H9 (cell line): ENCODE measurements at regions not wholly inside any gene's neighbourhood (a gene's known extent, or its start where the extent isn't known, plus 50 kb on each side); places are given as distances from the start of the nearest gene placed in this dataset.

ENCODE experiments used
- DNase-seq: peaks from one replicate; pipeline ENCODE4 v3.0.0-alpha.2; 2017
- H2AFZ ChIP-seq: one replicate; pipeline ENCODE4 v1.6.1; 2013; ENCODE audit warnings: mild to moderate bottlenecking, low read length, control low read depth, moderate library complexity
- H2AK5ac ChIP-seq: 2 replicates; pipeline ENCODE4 v1.6.1; 2013; ENCODE audit warnings: low read length, control low read depth, mixed read lengths; ENCODE audit not compliant: insufficient read length
- H2BK120ac ChIP-seq: one replicate; pipeline ENCODE4 v1.6.1; 2013; ENCODE audit warnings: low read depth, mild to moderate bottlenecking, low read length, control low read depth, inconsistent platforms; ENCODE audit not compliant: poor library complexity, severe bottlenecking
- H2BK12ac ChIP-seq: 2 replicates; pipeline ENCODE4 v1.6.1; 2013; ENCODE audit warnings: low read length, control low read depth, mixed read lengths, low read depth; ENCODE audit not compliant: insufficient read length
- H2BK15ac ChIP-seq: 2 replicates; pipeline ENCODE4 v1.6.1; 2013; ENCODE audit warnings: low read depth, low read length, control low read depth
- H2BK20ac ChIP-seq: one replicate; pipeline ENCODE4 v1.6.1; 2013; ENCODE audit warnings: low read depth, mild to moderate bottlenecking, low read length, control low read depth, inconsistent platforms; ENCODE audit not compliant: poor library complexity, severe bottlenecking
- H2BK5ac ChIP-seq: 2 replicates; pipeline ENCODE4 v1.6.1; 2013; ENCODE audit warnings: low read length, control low read depth, mixed read lengths; ENCODE audit not compliant: insufficient read length
- H3K14ac ChIP-seq: 2 replicates; pipeline ENCODE4 v1.6.1; 2013; ENCODE audit warnings: low read length, control low read depth; ENCODE audit not compliant: insufficient read depth
- H3K18ac ChIP-seq: 2 replicates; pipeline ENCODE4 v1.6.1; 2013; ENCODE audit warnings: low read depth, mild to moderate bottlenecking, mixed read lengths, low read length, control low read depth; ENCODE audit not compliant: insufficient read length
- H3K23ac ChIP-seq: 2 replicates; pipeline ENCODE4 v1.6.1; 2013; ENCODE audit warnings: low read length, control low read depth, mixed read lengths, low read depth; ENCODE audit not compliant: insufficient read length
- H3K23me2 ChIP-seq: 2 replicates; pipeline ENCODE4 v1.6.1; 2013; ENCODE audit warnings: low read depth, mild to moderate bottlenecking, mixed read lengths, low read length, control low read depth; ENCODE audit not compliant: insufficient read length, poor library complexity, severe bottlenecking
- H3K27ac ChIP-seq: 2 replicates; pipeline ENCODE4 v1.5.1; 2013; ENCODE audit warnings: low read length, control low read depth, mixed read lengths, low read depth; ENCODE audit not compliant: insufficient read length
- H3K27me3 ChIP-seq: 2 replicates; pipeline ENCODE4 v1.6.1; 2013; ENCODE audit warnings: low read length, control low read depth, inconsistent platforms; ENCODE audit not compliant: insufficient read depth
- H3K4ac ChIP-seq: 2 replicates; pipeline ENCODE4 v1.6.1; 2013; ENCODE audit warnings: low read depth, mild to moderate bottlenecking, control low read depth, inconsistent platforms, low read length, moderate library complexity
- H3K4me1 ChIP-seq: 2 replicates; pipeline ENCODE4 v1.6.1; 2013; ENCODE audit warnings: low read length, control low read depth, inconsistent platforms; ENCODE audit not compliant: insufficient read depth
- H3K4me2 ChIP-seq: 2 replicates; pipeline ENCODE4 v1.6.1; 2013; ENCODE audit warnings: low read length, control low read depth, mixed read lengths; ENCODE audit not compliant: insufficient read length, insufficient read depth
- H3K56ac ChIP-seq: 2 replicates; pipeline ENCODE4 v1.6.1; 2013; ENCODE audit warnings: low read depth, mild to moderate bottlenecking, mixed read lengths, low read length, control low read depth; ENCODE audit not compliant: insufficient read length
- H3K79me1 ChIP-seq: 2 replicates; pipeline ENCODE4 v1.6.1; 2013; ENCODE audit warnings: low read depth, mild to moderate bottlenecking, moderate library complexity, low read length, control low read depth, inconsistent platforms; ENCODE audit not compliant: insufficient read depth, poor library complexity, severe bottlenecking
- H3K79me2 ChIP-seq: 2 replicates; pipeline ENCODE4 v1.6.1; 2013; ENCODE audit warnings: low read length, control low read depth, inconsistent platforms; ENCODE audit not compliant: insufficient read depth
- H3K9ac ChIP-seq: 2 replicates; pipeline ENCODE4 v1.6.1; 2013; ENCODE audit warnings: low read length, control low read depth, mixed read lengths; ENCODE audit not compliant: insufficient read length; ENCODE audit errors: extremely low read depth
- H3K9me3 ChIP-seq: one replicate; pipeline ENCODE4 v1.6.1; 2013; ENCODE audit warnings: low read depth, low read length, inconsistent platforms; ENCODE audit not compliant: control insufficient read depth
- H3T11ph ChIP-seq: one replicate; pipeline ENCODE4 v1.6.1; 2013; ENCODE audit warnings: mild to moderate bottlenecking, low read length, control low read depth, inconsistent platforms
- H4K20me1 ChIP-seq: one replicate; pipeline ENCODE4 v1.6.1; 2013; ENCODE audit not compliant: control insufficient read depth, insufficient read length, insufficient read depth
- H4K5ac ChIP-seq: 2 replicates; pipeline ENCODE4 v1.6.1; 2013; ENCODE audit warnings: low read depth, mild to moderate bottlenecking, mixed read lengths, low read length, control low read depth; ENCODE audit not compliant: insufficient read length
- H4K8ac ChIP-seq: replicated peaks from 2 replicates; pipeline ENCODE4 v1.6.1; 2013; ENCODE audit warnings: low read length, control low read depth, mixed read lengths, low read depth; ENCODE audit not compliant: insufficient read length
- H4K91ac ChIP-seq: 2 replicates; pipeline ENCODE4 v1.6.1; 2013; ENCODE audit warnings: low read depth, mild to moderate bottlenecking, moderate library complexity, mixed read lengths, low read length, control low read depth; ENCODE audit not compliant: insufficient read length
- H3K27ac Mint-ChIP-seq, 3 experiments: 2 replicates in 2 of 3; 3 replicates in 1 of 3; pipeline ENCODE4 v1.8.0; 2020 to 2021; ENCODE audit warnings: mixed read lengths in 3 of 3, mild to moderate bottlenecking in 1 of 3, moderate library complexity in 1 of 3
- H3K27me3 Mint-ChIP-seq: 2 replicates; pipeline ENCODE4 v1.8.0; 2021; ENCODE audit warnings: low read depth, mild to moderate bottlenecking, moderate library complexity, mixed read lengths
- H3K36me3 Mint-ChIP-seq, 3 experiments: 2 replicates in 2 of 3; 3 replicates in 1 of 3; pipeline ENCODE4 v1.8.0; 2020 to 2021; ENCODE audit warnings: low read depth in 3 of 3, mixed read lengths in 3 of 3; ENCODE audit not compliant: insufficient read depth in 1 of 3
- H3K4me1 Mint-ChIP-seq, 2 experiments: 2 replicates each; pipeline ENCODE4 v1.8.0; 2020; ENCODE audit warnings: mixed read lengths in 2 of 2
- H3K4me3 Mint-ChIP-seq, 2 experiments: 2 replicates in 1 of 2; 3 replicates in 1 of 2; pipeline ENCODE4 v1.8.0; 2020 to 2021; ENCODE audit warnings: mild to moderate bottlenecking in 2 of 2, mixed read lengths in 2 of 2, moderate library complexity in 1 of 2
- H3K9me3 Mint-ChIP-seq, 2 experiments: 2 replicates in 1 of 2; 3 replicates in 1 of 2; pipeline ENCODE4 v1.8.0; 2020; ENCODE audit warnings: mild to moderate bottlenecking in 2 of 2, mixed read lengths in 2 of 2, moderate library complexity in 1 of 2
- WGBS: extraction: QIAGEN DNeasy Blood & Tissue Kit; methylation state at CpG from one replicate; pipeline ENCODE4 v1.1.7; 2013; ENCODE audit warnings: missing lambda C conversion rate, low lambda C conversion rate, mixed read lengths; ENCODE audit not compliant: insufficient read length; ENCODE audit errors: extremely low coverage; 5-methylcytosine and 5-hydroxymethylcytosine counted together
- TF ChIP-seq, protein P1 (sequence below): fragments of 200-600 bp; sonication (generic); conservative IDR thresholded peaks from 3 replicates; pipeline ENCODE4 v1.8.0; 2021; ENCODE audit warnings: antibody characterized with exemption, mild to moderate bottlenecking

DNA sequence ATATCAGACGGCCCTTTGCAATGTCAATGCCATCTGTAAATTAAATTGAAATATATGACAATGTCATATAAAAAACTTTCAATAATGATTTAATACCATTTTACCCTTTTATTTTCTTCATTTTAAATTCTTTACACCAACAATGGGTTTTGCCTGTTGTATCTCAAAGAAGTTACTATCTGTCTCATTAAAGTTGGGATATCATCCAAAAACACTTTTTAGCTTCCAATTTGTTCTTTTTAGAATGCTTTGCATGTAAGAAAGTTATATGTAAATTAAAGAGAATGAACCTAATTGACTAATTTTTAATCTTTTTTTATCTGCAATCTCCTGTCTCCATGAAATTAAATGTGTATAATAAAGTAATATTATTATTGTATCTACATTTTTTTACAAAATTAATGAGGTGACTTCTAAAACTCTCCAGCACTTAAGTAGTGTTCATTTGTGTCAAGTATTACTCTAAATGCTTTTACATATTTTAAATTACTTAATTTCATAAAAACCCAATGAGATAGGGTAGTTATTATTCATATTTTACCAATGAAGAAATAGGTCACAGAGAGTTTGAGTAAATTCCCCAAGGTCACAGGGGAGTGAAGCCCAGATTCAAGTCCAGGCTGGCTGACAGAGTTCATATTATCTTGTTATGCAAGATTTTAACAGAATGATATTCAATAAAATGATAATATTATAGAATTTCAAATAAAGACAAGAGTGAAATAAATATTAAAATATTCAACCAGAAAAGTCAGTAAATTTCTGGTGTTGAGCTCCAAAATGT is 673.0 kb upstream of the FLRT2 start:
- Histone ChIP-seq H3K27me3 (no peaks in the 10 kb centered on the region), H3K79me1 (no peaks in the 10 kb centered on the region), H3K9me3 (no peaks in the 10 kb centered on the region), H4K20me1 (no peaks in the 10 kb centered on the region), H2AFZ (no peak overlapping the region), H2BK12ac (no peak overlapping the region), H2BK15ac (no peak overlapping the region), H3K79me2 (no peaks in the 10 kb centered on the region), H3K18ac (no peak overlapping the region), H2BK5ac (no peak overlapping the region), H3T11ph (no peak overlapping the region), H4K91ac (no peak overlapping the region), H3K4me2 (no peak overlapping the region), H2AK5ac (no peak overlapping the region), H3K4me1 (no peaks in the 10 kb centered on the region), H3K14ac (no peak overlapping the region), H2BK20ac (no peak overlapping the region), H3K4ac (no peak overlapping the region), H2BK120ac (no peak overlapping the region), H4K8ac (no peak overlapping the region), H3K56ac (no peak overlapping the region), H3K9ac (no peak overlapping the region), H3K23me2 (no peaks in the 10 kb centered on the region), H4K5ac (no peak overlapping the region), H3K23ac (no peak overlapping the region), H3K27ac (no peak overlapping the region)
- Mint-ChIP-seq H3K27ac (no peak overlapping the region), H3K4me3 (no peak overlapping the region), H3K36me3 (no peaks in the 10 kb centered on the region), H3K9me3 (no peaks in the 10 kb centered on the region), H3K4me1 (no peaks in the 10 kb centered on the region), H3K27me3 (no peaks in the 10 kb centered on the region)
- TF ChIP-seq, protein P1, sequence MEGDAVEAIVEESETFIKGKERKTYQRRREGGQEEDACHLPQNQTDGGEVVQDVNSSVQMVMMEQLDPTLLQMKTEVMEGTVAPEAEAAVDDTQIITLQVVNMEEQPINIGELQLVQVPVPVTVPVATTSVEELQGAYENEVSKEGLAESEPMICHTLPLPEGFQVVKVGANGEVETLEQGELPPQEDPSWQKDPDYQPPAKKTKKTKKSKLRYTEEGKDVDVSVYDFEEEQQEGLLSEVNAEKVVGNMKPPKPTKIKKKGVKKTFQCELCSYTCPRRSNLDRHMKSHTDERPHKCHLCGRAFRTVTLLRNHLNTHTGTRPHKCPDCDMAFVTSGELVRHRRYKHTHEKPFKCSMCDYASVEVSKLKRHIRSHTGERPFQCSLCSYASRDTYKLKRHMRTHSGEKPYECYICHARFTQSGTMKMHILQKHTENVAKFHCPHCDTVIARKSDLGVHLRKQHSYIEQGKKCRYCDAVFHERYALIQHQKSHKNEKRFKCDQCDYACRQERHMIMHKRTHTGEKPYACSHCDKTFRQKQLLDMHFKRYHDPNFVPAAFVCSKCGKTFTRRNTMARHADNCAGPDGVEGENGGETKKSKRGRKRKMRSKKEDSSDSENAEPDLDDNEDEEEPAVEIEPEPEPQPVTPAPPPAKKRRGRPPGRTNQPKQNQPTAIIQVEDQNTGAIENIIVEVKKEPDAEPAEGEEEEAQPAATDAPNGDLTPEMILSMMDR, result no peak
- DNase-seq, result no peak
- no CpG with 5 or more reads among the region's 1 CpG for WGBS
